ENCODE measurements at regions not wholly inside any gene's neighbourhood (a gene's known extent, or its start where the extent isn't known, plus 50 kb on each side); places are given as distances from the start of the nearest gene placed in this dataset.

DNA sequence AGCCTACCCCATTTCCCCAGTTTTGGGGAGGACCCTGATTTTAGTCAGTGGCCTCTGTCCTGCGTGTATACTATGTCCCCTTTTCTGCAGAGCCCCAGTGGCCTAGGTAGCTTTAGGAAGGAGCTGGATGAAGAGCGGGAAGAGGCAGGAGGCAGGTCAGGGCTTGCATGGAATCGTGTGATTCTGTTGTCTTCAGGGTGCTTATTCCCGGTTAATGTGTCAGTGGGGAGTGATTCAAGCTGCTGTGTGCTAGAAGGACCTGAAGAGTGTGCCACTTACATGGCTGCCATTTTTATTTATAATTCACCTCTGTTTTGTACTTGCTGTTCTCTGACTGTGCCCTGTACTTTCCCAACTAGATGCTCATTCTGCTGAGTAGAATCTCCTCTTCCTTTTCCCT, 127.3 kb upstream of the AMOT start:
- no peak overlapping the region for H3K4me3 ChIP-seq (ENCODE audit: low read depth, low read length)
- TF ChIP-seq CTCF (IDR thresholded peaks at IDR 0.05; ENCODE audit: insufficient read depth, low read depth, low read length, missing control alignments): no peak
- DNase-seq (ENCODE audit: low read depth): no peak

GRCh38 chrX:112967341-112967740, 126.7 kb upstream of the AMOT start:
- H3K4me3 ChIP-seq (ENCODE audit: low read depth, low read length): no peak overlapping the region
- TF ChIP-seq CTCF (IDR thresholded peaks at IDR 0.05; ENCODE audit: insufficient read depth, low read depth, low read length, missing control alignments): no peak
- DNase-seq (ENCODE audit: low read depth): no peak

- TF ChIP-seq CTCF (IDR thresholded peaks at IDR 0.05; ENCODE audit: insufficient read depth, low read depth, low read length, missing control alignments): no peak
- no peak for DNase-seq (ENCODE audit: low read depth)
Observed at GRCh38 chrX:112961981-112962380, 121.3 kb upstream of the AMOT start.

GRCh38 chrX:112947981-112948615, 107.5 kb upstream of the AMOT start:
- no peak for TF ChIP-seq CTCF (IDR thresholded peaks at IDR 0.05; ENCODE audit: insufficient read depth, low read depth, low read length, missing control alignments)
- DNase-seq (ENCODE audit: low read depth): no peak
- H3K4me3 ChIP-seq (ENCODE audit: low read depth, low read length): no peak overlapping the region

More at GRCh38 chrX:112961981-112962380, 121.3 kb upstream of the AMOT start:
- H3K4me3 ChIP-seq (ENCODE audit: low read depth, low read length): no peak overlapping the region

GRCh38 chrX:112946227-112946626, 105.6 kb upstream of the AMOT start:
- H3K4me3 ChIP-seq (ENCODE audit: low read depth, low read length): no peak overlapping the region
- TF ChIP-seq CTCF (IDR thresholded peaks at IDR 0.05; ENCODE audit: insufficient read depth, low read depth, low read length, missing control alignments): no peak
- no peak for DNase-seq (ENCODE audit: low read depth)

DNA sequence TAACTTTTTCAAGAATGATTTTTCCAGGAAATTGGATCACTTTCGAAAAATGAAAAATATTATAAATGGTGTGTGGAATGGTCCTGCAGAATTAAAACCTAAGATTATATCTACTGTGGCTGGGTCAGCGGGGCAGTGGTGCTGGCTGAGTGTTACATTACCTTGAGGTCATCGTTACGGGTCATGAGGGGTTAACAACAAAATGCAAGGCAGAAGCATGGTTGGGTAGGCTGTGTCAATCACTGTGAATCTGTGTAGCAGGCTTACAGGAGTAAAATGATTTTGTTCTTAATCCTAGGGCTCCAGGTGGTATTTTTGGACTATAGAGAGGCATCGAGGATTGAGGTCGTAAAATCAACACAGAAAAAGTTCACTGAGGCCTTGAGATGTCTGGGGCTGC, 105.2 kb upstream of the AMOT start:
- H3K4me3 ChIP-seq (ENCODE audit: low read depth, low read length): no peak overlapping the region
- no peak for DNase-seq (ENCODE audit: low read depth)
- no peak for TF ChIP-seq CTCF (IDR thresholded peaks at IDR 0.05; ENCODE audit: insufficient read depth, low read depth, low read length, missing control alignments)

DNA sequence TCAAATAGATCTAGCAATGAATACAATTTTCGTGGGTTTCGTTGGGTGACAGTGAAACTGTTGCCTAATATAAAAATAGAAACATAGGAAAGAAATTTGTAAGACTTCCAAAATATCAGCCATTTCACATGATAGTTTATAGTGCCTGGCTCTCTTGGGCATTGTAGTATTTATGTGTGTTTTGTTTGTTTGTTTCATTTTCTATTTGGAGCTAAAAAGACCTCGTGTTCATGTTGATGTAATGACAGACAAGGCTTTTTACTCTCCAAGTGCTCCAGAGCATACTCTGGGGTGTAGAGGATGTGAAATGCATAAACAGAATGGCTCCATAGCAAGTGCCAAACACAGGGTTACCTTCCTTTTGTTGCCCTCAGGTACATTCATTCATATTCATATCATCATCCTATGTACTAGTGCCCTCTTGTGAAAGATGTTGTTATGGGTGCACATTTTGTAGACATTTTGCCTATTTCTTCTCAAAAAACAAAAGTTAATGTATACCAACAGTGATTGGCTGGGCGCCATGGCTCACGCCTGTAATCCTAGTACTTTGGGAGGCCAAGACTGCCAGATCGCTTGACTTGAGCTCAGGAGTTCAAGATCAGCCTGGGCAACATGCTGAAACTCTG, 100.7 kb upstream of the AMOT start:
- peak; percentile 14 for DNase-seq (ENCODE audit: low read depth)
- H3K4me3 ChIP-seq (ENCODE audit: low read depth, low read length): no peak overlapping the region
- peak; percentile 15 for TF ChIP-seq CTCF (IDR thresholded peaks at IDR 0.05; ENCODE audit: insufficient read depth, low read depth, low read length, missing control alignments)
